HL-60 (cell line): ENCODE measurements at regions not wholly inside any gene's neighbourhood (a gene's known extent, or its start where the extent isn't known, plus 50 kb on each side); places are given as distances from the start of the nearest gene placed in this dataset.

Experiments
- DNase-seq, 2 experiments: peaks; one replicate each; pipeline ENCODE4 v3.0.0-alpha.2; 2010 to 2020; ENCODE audit warnings: low read depth in 1 of 2, low spot score in 1 of 2
- H3K27ac ChIP-seq: fragments of 250-450 bp; sonication (Bioruptor Pico); replicated peaks from 2 replicates; pipeline ENCODE4 v1.5.1; 2020; ENCODE audit warnings: mild to moderate bottlenecking, moderate library complexity
- H3K27me3 ChIP-seq: fragments of 250-450 bp; sonication (Bioruptor Pico); 2 replicates; pipeline ENCODE4 v1.5.1; 2021; ENCODE audit warnings: mild to moderate bottlenecking, moderate library complexity; ENCODE audit not compliant: insufficient read depth, poor library complexity, severe bottlenecking
- H3K4me3 ChIP-seq: replicated peaks from 2 replicates; pipeline ENCODE4 v1.5.1; 2011; ENCODE audit warnings: mild to moderate bottlenecking, control low read depth, low read length; ENCODE audit not compliant: insufficient read depth
- CTCF ChIP-seq: IDR thresholded peaks from one replicate; pipeline ENCODE4 v1.5.1; 2011; ENCODE audit warnings: low read length, control low read depth, inconsistent platforms; ENCODE audit not compliant: insufficient read depth
- GABPA ChIP-seq: IDR thresholded peaks from 2 replicates; pipeline ENCODE4 v1.6.1; 2012; ENCODE audit warnings: low read depth
- POLR2AphosphoS5 ChIP-seq: IDR thresholded peaks from 2 replicates; pipeline ENCODE4 v1.6.1; 2012; ENCODE audit warnings: low read depth
- REST ChIP-seq: IDR thresholded peaks from 2 replicates; pipeline ENCODE4 v1.6.1; 2012; ENCODE audit warnings: low read depth; ENCODE audit not compliant: insufficient replicate concordance
- SPI1 ChIP-seq: IDR thresholded peaks from 2 replicates; pipeline ENCODE4 v1.6.1; 2012; ENCODE audit warnings: low read depth, mild to moderate bottlenecking, borderline replicate concordance

DNA sequence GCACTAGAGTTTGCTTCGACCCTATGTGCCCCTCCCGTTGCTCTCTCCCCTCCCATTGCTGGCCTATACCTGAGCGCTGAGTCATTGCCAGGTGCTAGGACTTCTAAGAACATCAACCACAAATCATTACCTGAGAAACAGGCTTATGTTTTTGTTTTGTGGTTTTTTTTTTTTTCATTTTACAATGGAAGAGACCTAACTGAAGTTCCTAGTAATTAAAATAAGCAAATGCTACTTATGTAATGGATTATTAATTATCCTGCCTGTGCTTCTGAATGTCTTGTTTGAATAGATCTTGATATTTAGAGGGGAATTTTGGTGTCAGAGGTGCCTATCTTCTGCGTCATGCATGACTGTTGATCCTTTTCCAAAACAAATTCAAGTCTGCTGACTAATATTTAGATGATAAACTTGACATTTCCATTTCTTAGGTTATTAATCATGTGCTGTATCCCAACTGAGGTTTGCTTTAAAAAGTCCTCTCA is 275.4 kb upstream of the CPEB2 start:
- Histone ChIP-seq H3K4me3 (no peak overlapping the region), H3K27ac (no peak overlapping the region), H3K27me3 (no peaks in the 10 kb centered on the region)
- DNase-seq: no peak
- TF ChIP-seq SPI1: no peak
- no peak for TF ChIP-seq REST
- no peak for TF ChIP-seq GABPA
- TF ChIP-seq POLR2AphosphoS5: no peak

- DNase-seq: no peak
- Histone ChIP-seq H3K27me3 (no peaks in the 10 kb centered on the region), H3K4me3 (no peak overlapping the region), H3K27ac (no peak overlapping the region)
- no peak for TF ChIP-seq SPI1
- TF ChIP-seq GABPA: no peak
- TF ChIP-seq REST: no peak
- no peak for TF ChIP-seq POLR2AphosphoS5
Measured at GRCh38 chr4:14729282-14730000, 272.8 kb upstream of the CPEB2 start.

DNA sequence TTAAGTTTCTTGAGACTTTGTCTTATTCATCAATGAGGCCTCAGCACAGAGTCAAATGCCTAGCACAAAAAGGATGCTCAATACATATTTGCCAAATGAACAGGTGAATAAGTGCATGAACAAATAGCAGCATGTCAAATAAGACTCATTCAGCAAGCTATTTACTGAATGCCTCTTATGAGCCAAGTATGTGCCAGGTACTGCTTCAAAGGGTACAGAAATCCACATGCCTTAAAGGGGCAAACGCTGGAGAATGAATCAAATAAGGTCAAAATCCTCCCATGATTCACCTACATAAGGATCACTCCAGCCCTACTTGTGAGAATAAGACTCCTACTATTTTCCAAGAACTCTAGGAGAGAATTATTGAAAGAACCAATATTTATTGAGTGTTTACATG is 260.2 kb upstream of the CPEB2 start:
- TF ChIP-seq POLR2AphosphoS5: no peak
- TF ChIP-seq SPI1: no peak
- TF ChIP-seq GABPA: no peak
- no peak for TF ChIP-seq REST
- no peak for TF ChIP-seq CTCF
- no peak for DNase-seq
- H3K4me3 ChIP-seq: no peak overlapping the region
- no peak overlapping the region for H3K27ac ChIP-seq
- no peaks in the 10 kb centered on the region for H3K27me3 ChIP-seq

DNA sequence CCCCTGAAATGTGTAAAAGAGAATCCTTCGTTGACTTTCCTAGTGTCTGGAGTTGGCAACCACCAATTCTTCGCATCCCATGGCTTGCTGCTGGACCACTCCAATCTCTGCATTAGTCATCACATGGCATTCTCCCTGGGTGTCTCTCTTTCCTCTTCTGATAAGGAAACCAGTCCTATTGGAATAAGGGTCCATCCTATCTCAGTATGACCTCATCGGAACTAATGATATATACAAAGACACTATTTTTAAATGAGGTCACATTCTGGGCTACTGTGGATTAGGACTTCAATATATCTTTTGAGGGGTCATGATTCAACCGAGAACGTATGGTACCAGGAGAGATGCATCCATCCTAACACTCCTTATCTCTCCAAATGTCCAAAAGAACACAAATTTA is 259.1 kb upstream of the CPEB2 start:
- no peak for TF ChIP-seq POLR2AphosphoS5
- no peak for TF ChIP-seq SPI1
- no peak for TF ChIP-seq CTCF
- TF ChIP-seq REST: no peak
- DNase-seq: no peak
- H3K4me3 ChIP-seq: no peak overlapping the region
- H3K27ac ChIP-seq: no peak overlapping the region
- H3K27me3 ChIP-seq: no peaks in the 10 kb centered on the region
